Osteocyte (in vitro differentiated cells): ENCODE measurements at regions not wholly inside any gene's neighbourhood (a gene's known extent, or its start where the extent isn't known, plus 50 kb on each side); places are given as distances from the start of the nearest gene placed in this dataset.
A peak's percentile ranks its signal among the peaks of the same experiment; 100 is the strongest.

Source experiments
- DNase-seq: peaks from one replicate; pipeline ENCODE4 v3.0.0; 2021; ENCODE audit warnings: mixed read lengths; ENCODE audit not compliant: unreplicated experiment; ENCODE audit errors: extremely low spot score
- H3K27ac Mint-ChIP-seq: one replicate; pipeline ENCODE4 v1.8.0; 2021; ENCODE audit warnings: mild to moderate bottlenecking, mixed read lengths; ENCODE audit not compliant: unreplicated experiment
- H3K27me3 Mint-ChIP-seq: one replicate; pipeline ENCODE4 v1.8.0; 2021; ENCODE audit warnings: mixed read lengths; ENCODE audit not compliant: unreplicated experiment
- H3K36me3 Mint-ChIP-seq: one replicate; pipeline ENCODE4 v1.8.0; 2021; ENCODE audit warnings: mixed read lengths; ENCODE audit not compliant: unreplicated experiment
- H3K4me1 Mint-ChIP-seq: one replicate; pipeline ENCODE4 v1.8.0; 2021; ENCODE audit warnings: mixed read lengths; ENCODE audit not compliant: unreplicated experiment
- H3K4me3 Mint-ChIP-seq: one replicate; pipeline ENCODE4 v1.8.0; 2021; ENCODE audit warnings: mild to moderate bottlenecking, moderate library complexity, mixed read lengths; ENCODE audit not compliant: unreplicated experiment
- H3K9me3 Mint-ChIP-seq: one replicate; pipeline ENCODE4 v1.8.0; 2021; ENCODE audit warnings: mixed read lengths; ENCODE audit not compliant: unreplicated experiment
- CTCF ChIP-seq: fragments of 200-600 bp; sonication (generic); IDR thresholded peaks from 2 replicates; pipeline ENCODE4 v1.5.0; 2021; ENCODE audit warnings: antibody characterized with exemption, mild to moderate bottlenecking, moderate library complexity

GRCh38 chr14:104403421-104404220 lies 175.9 kb upstream of the C14orf180 start:
- Mint-ChIP-seq H3K27me3 (no peaks in the 10 kb centered on the region), H3K4me3 (no peak overlapping the region), H3K9me3 (peaks cover 8% of the 10 kb centered on the region), H3K4me1 (no peaks in the 10 kb centered on the region), H3K36me3 (no peaks in the 10 kb centered on the region), H3K27ac (no peak overlapping the region)
- no peak for TF ChIP-seq CTCF
- DNase-seq: peak; percentile 75

GRCh38 chr14:104404922-104405321 lies 174.6 kb upstream of the C14orf180 start:
- Mint-ChIP-seq H3K27me3 (no peaks in the 10 kb centered on the region), H3K4me3 (no peak overlapping the region), H3K27ac (no peak overlapping the region), H3K9me3 (peaks cover 10% of the 10 kb centered on the region), H3K36me3 (no peaks in the 10 kb centered on the region), H3K4me1 (no peaks in the 10 kb centered on the region)
- DNase-seq: no peak
- no peak for TF ChIP-seq CTCF

- no peak overlapping the region for H3K27ac Mint-ChIP-seq
- H3K27me3 Mint-ChIP-seq: no peaks in the 10 kb centered on the region
- peak; percentile 75 for DNase-seq
- no peaks in the 10 kb centered on the region for H3K36me3 Mint-ChIP-seq
- no peaks in the 10 kb centered on the region for H3K4me1 Mint-ChIP-seq
- TF ChIP-seq CTCF: no peak
- peaks cover 14% of the 10 kb centered on the region for H3K9me3 Mint-ChIP-seq
- H3K4me3 Mint-ChIP-seq: no peak overlapping the region
Observed at GRCh38 chr14:104405360-104406226, 174.0 kb upstream of the C14orf180 start.

- no peak overlapping the region for H3K27ac Mint-ChIP-seq
Observed at GRCh38 chr14:104406831-104407230, 172.7 kb upstream of the C14orf180 start.

More at GRCh38 chr14:104406831-104407230, 172.7 kb upstream of the C14orf180 start:
- no peaks in the 10 kb centered on the region for H3K27me3 Mint-ChIP-seq
- no peak overlapping the region for H3K4me3 Mint-ChIP-seq
- H3K4me1 Mint-ChIP-seq: no peaks in the 10 kb centered on the region
- no peak for TF ChIP-seq CTCF
- DNase-seq: no peak
- peaks cover 14% of the 10 kb centered on the region for H3K9me3 Mint-ChIP-seq
- no peaks in the 10 kb centered on the region for H3K36me3 Mint-ChIP-seq
